NB4 (cell line): ENCODE measurements at regions not wholly inside any gene's neighbourhood (a gene's known extent, or its start where the extent isn't known, plus 50 kb on each side); places are given as distances from the start of the nearest gene placed in this dataset.

Source experiments
- POLR2A ChIP-seq: IDR thresholded peaks from 2 replicates; pipeline ENCODE4 v1.6.1; 2011; ENCODE audit warnings: mild to moderate bottlenecking; ENCODE audit not compliant: insufficient read length; ENCODE audit errors: extremely low read depth
- TF ChIP-seq, protein P1 (sequence below): IDR thresholded peaks from one replicate; pipeline ENCODE4 v1.5.1; 2012; ENCODE audit warnings: low read depth, low read length

DNA sequence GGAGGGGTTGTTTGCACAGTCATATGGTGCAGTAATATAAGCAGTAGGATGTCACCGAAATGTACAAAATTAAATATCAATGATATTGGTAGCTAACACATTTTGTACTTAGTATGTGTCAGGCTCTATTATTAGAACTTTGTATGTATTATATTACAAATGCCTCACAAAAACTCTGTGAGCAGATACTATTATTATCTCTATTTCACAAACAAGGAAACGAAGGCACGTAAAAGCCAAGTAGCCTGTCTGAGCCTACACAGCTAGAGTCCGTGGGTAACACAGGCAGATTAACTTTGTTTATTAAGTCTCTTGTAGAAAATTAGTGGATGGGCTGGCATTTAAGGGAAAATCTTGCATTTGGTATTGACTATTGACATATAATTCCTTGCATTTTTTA, 284.3 kb upstream of the DAB2 start:
- TF ChIP-seq POLR2A: no peak
- TF ChIP-seq, protein P1, sequence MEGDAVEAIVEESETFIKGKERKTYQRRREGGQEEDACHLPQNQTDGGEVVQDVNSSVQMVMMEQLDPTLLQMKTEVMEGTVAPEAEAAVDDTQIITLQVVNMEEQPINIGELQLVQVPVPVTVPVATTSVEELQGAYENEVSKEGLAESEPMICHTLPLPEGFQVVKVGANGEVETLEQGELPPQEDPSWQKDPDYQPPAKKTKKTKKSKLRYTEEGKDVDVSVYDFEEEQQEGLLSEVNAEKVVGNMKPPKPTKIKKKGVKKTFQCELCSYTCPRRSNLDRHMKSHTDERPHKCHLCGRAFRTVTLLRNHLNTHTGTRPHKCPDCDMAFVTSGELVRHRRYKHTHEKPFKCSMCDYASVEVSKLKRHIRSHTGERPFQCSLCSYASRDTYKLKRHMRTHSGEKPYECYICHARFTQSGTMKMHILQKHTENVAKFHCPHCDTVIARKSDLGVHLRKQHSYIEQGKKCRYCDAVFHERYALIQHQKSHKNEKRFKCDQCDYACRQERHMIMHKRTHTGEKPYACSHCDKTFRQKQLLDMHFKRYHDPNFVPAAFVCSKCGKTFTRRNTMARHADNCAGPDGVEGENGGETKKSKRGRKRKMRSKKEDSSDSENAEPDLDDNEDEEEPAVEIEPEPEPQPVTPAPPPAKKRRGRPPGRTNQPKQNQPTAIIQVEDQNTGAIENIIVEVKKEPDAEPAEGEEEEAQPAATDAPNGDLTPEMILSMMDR: no peak
